Thyroid gland (tissue), 4 donors: ENCODE measurements at regions not wholly inside any gene's neighbourhood (a gene's known extent, or its start where the extent isn't known, plus 50 kb on each side); places are given as distances from the start of the nearest gene placed in this dataset.

Experiments
- POLR2A ChIP-seq, 2 donors: fragments of 450-650 bp; IDR thresholded peaks; one replicate each; pipeline ENCODE4 v1.6.1; 2017; ENCODE audit warnings: antibody characterized with exemption in 2 of 2, mild to moderate bottlenecking in 2 of 2, moderate library complexity in 1 of 2
- TF ChIP-seq, protein P1 (sequence below), 6 experiments: fragments of 200-600 bp in 3 of 6; fragments of 450-650 bp in 3 of 6; sonication (generic) in 3 of 6; IDR thresholded peaks; one replicate each; pipeline ENCODE4 v1.5.1; 2016 to 2019; ENCODE audit warnings: antibody characterized with exemption in 6 of 6, mild to moderate bottlenecking in 2 of 6, inconsistent platforms in 1 of 6, moderate library complexity in 1 of 6

DNA sequence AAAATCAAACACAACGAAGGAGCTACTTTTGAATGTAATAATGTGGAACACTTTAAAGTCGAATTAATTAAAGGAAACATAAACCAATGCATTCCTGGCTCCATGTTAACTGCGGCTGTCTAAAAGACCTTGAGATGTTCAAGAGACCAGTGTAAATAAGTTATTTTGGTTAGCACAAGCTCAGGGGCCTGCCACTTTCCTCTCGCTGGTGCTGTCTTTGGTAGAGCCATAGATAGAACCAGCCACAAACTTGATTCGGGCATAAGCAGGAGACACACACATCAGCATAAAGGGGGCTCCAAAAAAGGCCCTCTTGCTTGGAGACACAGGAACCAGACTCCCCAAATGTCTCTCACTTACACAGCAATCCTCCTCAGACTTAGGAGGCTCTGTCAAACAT lies 121.6 kb upstream of the TBX20 start:
- TF ChIP-seq, protein P1, sequence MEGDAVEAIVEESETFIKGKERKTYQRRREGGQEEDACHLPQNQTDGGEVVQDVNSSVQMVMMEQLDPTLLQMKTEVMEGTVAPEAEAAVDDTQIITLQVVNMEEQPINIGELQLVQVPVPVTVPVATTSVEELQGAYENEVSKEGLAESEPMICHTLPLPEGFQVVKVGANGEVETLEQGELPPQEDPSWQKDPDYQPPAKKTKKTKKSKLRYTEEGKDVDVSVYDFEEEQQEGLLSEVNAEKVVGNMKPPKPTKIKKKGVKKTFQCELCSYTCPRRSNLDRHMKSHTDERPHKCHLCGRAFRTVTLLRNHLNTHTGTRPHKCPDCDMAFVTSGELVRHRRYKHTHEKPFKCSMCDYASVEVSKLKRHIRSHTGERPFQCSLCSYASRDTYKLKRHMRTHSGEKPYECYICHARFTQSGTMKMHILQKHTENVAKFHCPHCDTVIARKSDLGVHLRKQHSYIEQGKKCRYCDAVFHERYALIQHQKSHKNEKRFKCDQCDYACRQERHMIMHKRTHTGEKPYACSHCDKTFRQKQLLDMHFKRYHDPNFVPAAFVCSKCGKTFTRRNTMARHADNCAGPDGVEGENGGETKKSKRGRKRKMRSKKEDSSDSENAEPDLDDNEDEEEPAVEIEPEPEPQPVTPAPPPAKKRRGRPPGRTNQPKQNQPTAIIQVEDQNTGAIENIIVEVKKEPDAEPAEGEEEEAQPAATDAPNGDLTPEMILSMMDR (IDR thresholded peaks at IDR 0.05), result no peak
- TF ChIP-seq POLR2A (IDR thresholded peaks at IDR 0.05), result no peak
